ENCODE measurements at regions not wholly inside any gene's neighbourhood (a gene's known extent, or its start where the extent isn't known, plus 50 kb on each side); places are given as distances from the start of the nearest gene placed in this dataset.

DNA sequence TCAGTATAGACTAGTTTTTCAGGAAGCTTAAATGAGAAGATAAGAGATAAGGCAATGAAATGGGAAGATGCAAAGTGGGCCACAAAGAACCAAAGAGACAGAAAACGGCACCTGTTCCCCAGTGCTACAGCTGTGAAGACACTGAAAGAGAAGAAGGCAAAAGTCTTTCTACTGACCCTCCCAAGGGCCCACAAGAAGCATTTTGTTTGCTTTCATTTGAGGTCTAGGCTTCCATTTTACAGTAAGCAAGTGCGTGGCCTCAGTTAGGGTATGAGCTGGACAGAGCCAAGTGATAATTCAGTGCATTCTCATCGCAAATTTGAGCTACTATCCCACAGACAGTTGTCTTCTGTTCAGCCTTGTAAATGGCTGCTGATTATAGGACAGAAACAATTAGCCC, 53.4 kb upstream of the STK17B start:
- DNase-seq (ENCODE audit: extremely low spot score) = no peak
- TF ChIP-seq, protein P1, sequence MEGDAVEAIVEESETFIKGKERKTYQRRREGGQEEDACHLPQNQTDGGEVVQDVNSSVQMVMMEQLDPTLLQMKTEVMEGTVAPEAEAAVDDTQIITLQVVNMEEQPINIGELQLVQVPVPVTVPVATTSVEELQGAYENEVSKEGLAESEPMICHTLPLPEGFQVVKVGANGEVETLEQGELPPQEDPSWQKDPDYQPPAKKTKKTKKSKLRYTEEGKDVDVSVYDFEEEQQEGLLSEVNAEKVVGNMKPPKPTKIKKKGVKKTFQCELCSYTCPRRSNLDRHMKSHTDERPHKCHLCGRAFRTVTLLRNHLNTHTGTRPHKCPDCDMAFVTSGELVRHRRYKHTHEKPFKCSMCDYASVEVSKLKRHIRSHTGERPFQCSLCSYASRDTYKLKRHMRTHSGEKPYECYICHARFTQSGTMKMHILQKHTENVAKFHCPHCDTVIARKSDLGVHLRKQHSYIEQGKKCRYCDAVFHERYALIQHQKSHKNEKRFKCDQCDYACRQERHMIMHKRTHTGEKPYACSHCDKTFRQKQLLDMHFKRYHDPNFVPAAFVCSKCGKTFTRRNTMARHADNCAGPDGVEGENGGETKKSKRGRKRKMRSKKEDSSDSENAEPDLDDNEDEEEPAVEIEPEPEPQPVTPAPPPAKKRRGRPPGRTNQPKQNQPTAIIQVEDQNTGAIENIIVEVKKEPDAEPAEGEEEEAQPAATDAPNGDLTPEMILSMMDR (IDR thresholded peaks at IDR 0.05; ENCODE audit: control extremely low read depth, extremely low read depth, low read depth, missing control alignments) = no peak
- POLR2A ChIA-PET = interaction anchor here (0.6 kb wide), 1 partner anchor 120 kb away, joined by 4 read pairs; no protein-coding TSS in a partner anchor
- CTCF ChIA-PET = interaction anchor here (1.1 to 1.9 kb wide), 7 partner anchors 7 to 189 kb away, joined by 3 to 6 read pairs (median 3); no protein-coding TSS in a partner anchor

DNA sequence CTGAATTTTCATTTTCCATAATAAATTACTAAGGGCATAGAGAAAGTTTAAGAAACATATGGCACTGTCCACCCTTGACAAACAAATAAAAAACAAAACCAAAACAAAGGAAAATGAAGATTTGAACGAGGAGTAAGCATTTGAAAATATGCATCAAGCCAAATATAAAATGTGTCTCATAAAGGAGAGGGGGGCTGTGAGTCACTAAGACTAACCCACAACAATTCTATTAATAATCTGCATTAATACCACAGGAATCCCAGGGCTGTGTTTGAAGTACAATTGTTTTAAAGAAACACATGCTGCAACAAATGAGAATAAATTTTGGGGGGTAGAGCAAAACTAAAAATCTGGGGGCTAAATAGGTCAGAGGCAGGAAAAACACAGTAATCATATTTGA, 53.8 kb upstream of the STK17B start:
- TF ChIP-seq, protein P1 (IDR thresholded peaks at IDR 0.05; ENCODE audit: control extremely low read depth, extremely low read depth, low read depth, missing control alignments) = no peak
- no peak for DNase-seq (ENCODE audit: extremely low spot score)
- CTCF ChIA-PET = interaction anchor here (1.1 to 1.9 kb wide), 5 partner anchors 9 to 188 kb away, joined by 3 to 4 read pairs (median 3); no protein-coding TSS in a partner anchor
- POLR2A ChIA-PET = no interaction called here

DNA sequence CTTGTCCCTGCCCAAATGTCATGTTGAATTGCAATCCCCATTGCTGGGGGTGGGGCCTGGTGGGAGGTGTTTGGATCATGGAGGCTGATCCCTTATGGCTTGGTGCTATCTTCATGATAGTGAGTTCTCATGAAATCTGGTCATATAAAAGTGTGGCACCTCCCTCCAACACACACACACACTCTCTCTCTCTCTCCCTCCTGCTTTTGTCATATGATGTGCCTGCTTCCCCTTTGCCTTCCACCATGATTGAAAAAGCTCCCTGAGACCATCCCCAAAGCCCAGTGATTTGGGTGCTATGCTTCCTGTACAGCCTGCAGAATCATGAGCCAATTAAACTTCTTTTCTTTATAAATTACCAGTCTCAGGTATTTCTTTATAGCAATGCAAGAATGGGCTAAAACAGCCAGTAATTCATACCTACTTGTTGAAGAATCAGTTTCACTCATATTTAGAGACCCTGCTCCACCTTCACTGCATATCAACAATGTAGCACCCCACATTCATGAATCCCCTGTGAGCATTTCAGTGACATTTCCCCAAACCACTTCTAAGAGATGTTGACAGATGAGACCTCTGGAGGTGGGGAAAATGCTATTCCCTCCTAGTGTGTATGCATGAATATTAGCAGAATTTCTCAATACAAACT, 54.8 kb upstream of the STK17B start:
- ChIA-PET CTCF (interaction anchor here (0.7 kb wide), 1 partner anchor 158 kb away, joined by 3 read pairs; the partner anchor contains the start of gene DNAH7), POLR2A (no interaction called here)
- no peak for DNase-seq (ENCODE audit: extremely low spot score)
- TF ChIP-seq, protein P1 (IDR thresholded peaks at IDR 0.05; ENCODE audit: control extremely low read depth, extremely low read depth, low read depth, missing control alignments) = no peak

- CTCF ChIA-PET = interaction anchor here (0.7 to 2.3 kb wide), 4 partner anchors 8 to 158 kb away, joined by 3 to 9 read pairs (median 3); partner anchors contain the start of gene DNAH7
- DNase-seq (ENCODE audit: extremely low spot score) = no peak
- POLR2A ChIA-PET = no interaction called here
- TF ChIP-seq, protein P1 (IDR thresholded peaks at IDR 0.05; ENCODE audit: control extremely low read depth, extremely low read depth, low read depth, missing control alignments) = no peak
These were observed 55.3 kb upstream of the STK17B start for GRCh38 chr2:196226707-196227065.

DNA sequence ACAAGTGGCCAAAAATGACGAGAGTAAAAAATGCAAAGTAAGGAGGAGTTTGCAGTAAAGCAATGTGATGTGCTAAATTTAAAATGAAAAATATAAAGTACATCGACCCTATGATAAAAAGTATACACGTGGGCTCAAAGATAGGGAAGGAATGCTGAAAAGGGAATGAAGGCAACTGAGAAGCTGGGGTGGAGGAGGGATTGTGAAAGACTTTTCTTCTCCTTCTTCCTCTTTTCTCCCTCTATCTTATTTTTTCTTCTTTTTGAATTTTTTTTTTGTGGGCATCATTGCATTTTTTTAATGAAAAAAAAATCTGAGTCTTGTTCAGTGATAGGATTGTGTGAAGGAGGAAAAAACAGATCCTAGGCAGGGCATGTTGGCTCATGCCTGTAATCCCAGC, 57.6 kb upstream of the STK17B start:
- no peak for DNase-seq (ENCODE audit: extremely low spot score)
- TF ChIP-seq, protein P1 (IDR thresholded peaks at IDR 0.05; ENCODE audit: control extremely low read depth, extremely low read depth, low read depth, missing control alignments) = no peak
- CTCF ChIA-PET = interaction anchor here (0.7 to 6.2 kb wide), 9 partner anchors 9 to 161 kb away, joined by 3 to 48 read pairs (median 4); partner anchors contain the start of gene DNAH7
- POLR2A ChIA-PET = no interaction called here

DNA sequence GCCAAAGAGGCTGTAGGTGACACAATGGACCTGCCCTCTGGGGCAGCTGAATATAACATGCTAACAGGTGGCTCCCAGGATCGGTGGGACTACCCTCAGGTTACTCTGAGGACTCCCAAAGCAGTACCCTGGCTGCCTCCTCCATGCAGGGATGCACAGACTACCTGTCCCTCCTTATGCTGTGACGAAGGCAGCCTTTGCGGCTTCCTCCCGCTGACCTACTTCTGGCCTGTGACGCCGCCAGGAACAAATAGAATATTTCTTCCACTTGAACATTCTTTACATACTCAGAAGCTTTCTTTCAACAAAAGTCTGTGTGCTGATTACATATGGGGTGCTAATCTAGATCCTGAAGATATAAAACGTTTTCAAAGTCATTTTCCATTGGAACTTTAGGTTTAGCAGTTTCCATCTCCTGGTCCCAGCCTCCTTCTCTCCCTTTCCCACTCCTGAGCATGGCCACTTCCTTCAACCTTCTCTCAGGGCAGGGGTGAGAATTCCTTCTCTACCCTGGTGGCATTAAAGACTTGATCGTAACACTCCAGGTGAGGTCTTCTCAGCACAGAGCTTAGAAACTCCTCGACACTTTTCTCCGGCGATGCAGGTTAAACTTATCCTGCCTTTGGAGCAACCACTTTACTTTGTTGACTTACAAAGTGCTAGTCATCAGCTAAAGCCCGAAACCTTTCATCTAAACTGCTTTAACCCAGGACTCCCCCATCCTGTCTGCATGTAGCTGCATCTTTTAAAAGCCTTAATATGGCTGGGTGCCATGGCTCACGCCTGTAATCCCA, 58.9 kb upstream of the STK17B start:
- ChIA-PET POLR2A (no interaction called here), CTCF (interaction anchor here (0.9 to 6.2 kb wide), 5 partner anchors 11 to 162 kb away, joined by 3 to 48 read pairs (median 3); partner anchors contain the start of genes DNAH7 and STK17B)
- no peak for DNase-seq (ENCODE audit: extremely low spot score)
- TF ChIP-seq, protein P1 (IDR thresholded peaks at IDR 0.05; ENCODE audit: control extremely low read depth, extremely low read depth, low read depth, missing control alignments) = no peak

All from GM10248 (cell line).